Brain pericyte (primary cell): ENCODE measurements at regions not wholly inside any gene's neighbourhood (a gene's known extent, or its start where the extent isn't known, plus 50 kb on each side); places are given as distances from the start of the nearest gene placed in this dataset.
"Not testable (repeated sequence)": the region's sequence is repeated elsewhere in the genome, so short reads cannot be mapped to it uniquely, and the experiment has no call there.

Source experiments
- DNase-seq: peaks from one replicate; pipeline ENCODE4 v3.0.0-alpha.2; 2012; ENCODE audit warnings: low read depth, low spot score

GRCh38 chr20:57830515-57830895 lies 120.7 kb upstream of the PMEPA1 start:
- DNase-seq: no peak

- DNase-seq: no peak
These were observed 120.1 kb upstream of the PMEPA1 start for GRCh38 chr20:57829805-57830514.

- DNase-seq: no peak
These were observed 119.5 kb upstream of the PMEPA1 start for GRCh38 chr20:57829336-57829735.

GRCh38 chr20:57828696-57829095 lies 118.9 kb upstream of the PMEPA1 start:
- no peak for DNase-seq

- DNase-seq: no peak
These were observed 117.0 kb upstream of the PMEPA1 start for GRCh38 chr20:57826666-57827287.

GRCh38 chr20:57824909-57825308 lies 115.1 kb upstream of the PMEPA1 start:
- DNase-seq: no peak

GRCh38 chr20:57821935-57822334 lies 112.1 kb upstream of the PMEPA1 start:
- no peak for DNase-seq

- no peak for DNase-seq
These were observed 110.0 kb upstream of the PMEPA1 start for GRCh38 chr20:57819691-57820380.

- no peak for DNase-seq
These were observed 109.5 kb upstream of the PMEPA1 start for GRCh38 chr20:57819291-57819690.

GRCh38 chr20:57818418-57819181 lies 108.8 kb upstream of the PMEPA1 start:
- DNase-seq: no peak

- DNase-seq: no peak
These were observed 105.6 kb upstream of the PMEPA1 start for GRCh38 chr20:57815405-57815804.

- DNase-seq: no peak
These were observed 104.7 kb upstream of the PMEPA1 start for GRCh38 chr20:57814529-57814928.

- DNase-seq: no peak
These were observed 103.9 kb upstream of the PMEPA1 start for GRCh38 chr20:57813509-57814269.

GRCh38 chr20:57812632-57813031 lies 102.8 kb upstream of the PMEPA1 start:
- DNase-seq: not testable (repeated sequence)

GRCh38 chr20:57811374-57812020 lies 101.7 kb upstream of the PMEPA1 start:
- no peak for DNase-seq

GRCh38 chr20:57810511-57811373 lies 100.9 kb upstream of the PMEPA1 start:
- no peak for DNase-seq

- DNase-seq: no peak
These were observed 99.9 kb upstream of the PMEPA1 start for GRCh38 chr20:57809661-57810172.

GRCh38 chr20:57809149-57809548 lies 99.3 kb upstream of the PMEPA1 start:
- no peak for DNase-seq

GRCh38 chr20:57808264-57809070 lies 98.7 kb upstream of the PMEPA1 start:
- DNase-seq: no peak
